GM23338 (cell line): ENCODE measurements at regions not wholly inside any gene's neighbourhood (a gene's known extent, or its start where the extent isn't known, plus 50 kb on each side); places are given as distances from the start of the nearest gene placed in this dataset.

Experiments used
- ATAC-seq: fragments of 200-7000 bp; cut with Tn5 transposase; 3 replicates; pipeline ENCODE4 v1.9.1; 2020
- DNase-seq: peaks from one replicate; pipeline ENCODE4 v3.0.0-alpha.2; 2015; ENCODE audit warnings: low spot score
- H2AFZ ChIP-seq: fragments of 200-600 bp; sonication (generic); 2 replicates; pipeline ENCODE4 v1.8.0; 2016; ENCODE audit warnings: antibody characterized with exemption, mild to moderate bottlenecking, moderate library complexity
- H3F3A ChIP-seq: fragments of 200-600 bp; sonication (generic); replicated peaks from 2 replicates; pipeline ENCODE4 v1.8.0; 2017; ENCODE audit warnings: antibody characterized with exemption, mixed run types, low read depth
- H3K27ac ChIP-seq: fragments of 200-600 bp; sonication (generic); 2 replicates; pipeline ENCODE4 v1.6.1; 2016; ENCODE audit warnings: low read depth
- H3K27me3 ChIP-seq: fragments of 200-600 bp; sonication (generic); 2 replicates; pipeline ENCODE4 v1.8.0; 2016; ENCODE audit warnings: mild to moderate bottlenecking, mixed run types, moderate library complexity; ENCODE audit not compliant: insufficient read depth
- H3K36me3 ChIP-seq: fragments of 200-600 bp; sonication (generic); 2 replicates; pipeline ENCODE4 v1.8.0; 2016; ENCODE audit warnings: mild to moderate bottlenecking; ENCODE audit not compliant: insufficient read depth
- H3K4me1 ChIP-seq: fragments of 200-600 bp; sonication (generic); 2 replicates; pipeline ENCODE4 v1.8.0; 2016; ENCODE audit warnings: mild to moderate bottlenecking, moderate library complexity; ENCODE audit not compliant: insufficient read depth
- H3K4me2 ChIP-seq: fragments of 200-600 bp; sonication (generic); 2 replicates; pipeline ENCODE4 v1.7.1; 2017; ENCODE audit warnings: mixed run types
- H3K4me3 ChIP-seq: fragments of 200-600 bp; sonication (generic); 2 replicates; pipeline ENCODE4 v1.6.1; 2016; ENCODE audit warnings: mixed run types
- H3K79me2 ChIP-seq: fragments of 200-600 bp; sonication (generic); replicated peaks from 2 replicates; pipeline ENCODE4 v1.8.0; 2017; ENCODE audit warnings: mild to moderate bottlenecking; ENCODE audit not compliant: insufficient read depth
- H3K9me2 ChIP-seq: fragments of 200-600 bp; sonication (generic); 2 replicates; pipeline ENCODE4 v1.8.0; 2017; ENCODE audit not compliant: insufficient read depth
- H4K20me1 ChIP-seq: fragments of 200-600 bp; sonication (generic); replicated peaks from 2 replicates; pipeline ENCODE4 v1.8.0; 2017; ENCODE audit warnings: mild to moderate bottlenecking; ENCODE audit not compliant: insufficient read depth
- H3K27ac Mint-ChIP-seq: 2 replicates; pipeline ENCODE4 v1.8.0; 2020; ENCODE audit warnings: inconsistent platforms, mild to moderate bottlenecking, moderate library complexity, mixed read lengths
- H3K27me3 Mint-ChIP-seq: 3 replicates; pipeline ENCODE4 v1.8.0; 2022; ENCODE audit warnings: low read depth, mild to moderate bottlenecking, moderate library complexity, mixed read lengths, inconsistent platforms; ENCODE audit not compliant: insufficient read depth, poor library complexity
- H3K36me3 Mint-ChIP-seq: 3 replicates; pipeline ENCODE4 v1.8.0; 2021; ENCODE audit warnings: low read depth, mild to moderate bottlenecking, inconsistent platforms, moderate library complexity, mixed read lengths
- H3K4me1 Mint-ChIP-seq: 3 replicates; pipeline ENCODE4 v1.8.0; 2020; ENCODE audit warnings: mild to moderate bottlenecking, inconsistent platforms, mixed read lengths
- H3K4me3 Mint-ChIP-seq: 3 replicates; pipeline ENCODE4 v1.8.0; 2021; ENCODE audit warnings: moderate library complexity, mild to moderate bottlenecking, inconsistent platforms, mixed read lengths
- H3K9me3 Mint-ChIP-seq: 3 replicates; pipeline ENCODE4 v1.8.0; 2020; ENCODE audit warnings: moderate library complexity, mild to moderate bottlenecking, inconsistent platforms, mixed read lengths
- CREB1 ChIP-seq: fragments of 250-450 bp; sonication (Bioruptor Pico); IDR thresholded peaks from 2 replicates; pipeline ENCODE4 v1.5.0; 2020; ENCODE audit warnings: low read depth, mild to moderate bottlenecking, moderate library complexity
- CTCF ChIP-seq, 2 experiments: fragments of 200-600 bp in 1 of 2; sonication (generic) in 1 of 2; conservative IDR thresholded peaks; 2 replicates each; pipeline versions ENCODE4 v1.5.1 to v1.6.1; 2016 to 2017; ENCODE audit warnings: antibody characterized with exemption in 2 of 2, low read depth in 2 of 2, mild to moderate bottlenecking in 2 of 2, moderate library complexity in 1 of 2
- ETS1 ChIP-seq: IDR thresholded peaks from 2 replicates; pipeline ENCODE4 v1.6.1; 2016; ENCODE audit warnings: antibody characterized with exemption
- EZH2phosphoT487 ChIP-seq: fragments of 200-600 bp; sonication (generic); IDR thresholded peaks from one replicate; pipeline ENCODE4 v1.8.1; 2018; ENCODE audit warnings: antibody characterized with exemption; ENCODE audit not compliant: unreplicated experiment
- JUNB ChIP-seq: IDR thresholded peaks from one replicate; pipeline ENCODE4 v1.6.1; 2016; ENCODE audit warnings: antibody characterized with exemption; ENCODE audit not compliant: unreplicated experiment
- NANOG ChIP-seq: IDR thresholded peaks from 2 replicates; pipeline ENCODE4 v1.6.1; 2016; ENCODE audit warnings: antibody characterized with exemption, borderline replicate concordance
- POLR2AphosphoS5 ChIP-seq: IDR thresholded peaks from 2 replicates; pipeline ENCODE4 v1.6.1; 2016; ENCODE audit warnings: antibody characterized with exemption, low read depth
- REST ChIP-seq: IDR thresholded peaks from one replicate; pipeline ENCODE4 v1.6.1; 2018; ENCODE audit warnings: antibody characterized with exemption; ENCODE audit not compliant: unreplicated experiment
- STAT1 ChIP-seq: IDR thresholded peaks from one replicate; pipeline ENCODE4 v1.6.1; 2016; ENCODE audit warnings: antibody characterized with exemption; ENCODE audit not compliant: unreplicated experiment
- ZNF114 ChIP-seq: fragments of 250-450 bp; sonication (Bioruptor Pico); IDR thresholded peaks from 2 replicates; pipeline ENCODE4 v1.5.0; 2020; ENCODE audit warnings: mild to moderate bottlenecking, moderate library complexity
- ZNF331 ChIP-seq: fragments of 250-450 bp; sonication (Bioruptor Pico); IDR thresholded peaks from 2 replicates; pipeline ENCODE4 v1.5.0; 2020; ENCODE audit warnings: low read depth, mild to moderate bottlenecking, moderate library complexity

- TF ChIP-seq ZNF331 (CRISPR knock-in tag), result no peak
- no peak for TF ChIP-seq STAT1
- no peak for TF ChIP-seq CREB1 (CRISPR knock-in tag)
- no peak for TF ChIP-seq POLR2AphosphoS5
- no peak for TF ChIP-seq ETS1
- no peak for TF ChIP-seq EZH2phosphoT487
- no peak for TF ChIP-seq NANOG
Measured at GRCh38 chr2:45329045-45329677, 281.9 kb downstream of the SRBD1 start (continued).

- H3K27me3 ChIP-seq, result no peaks in the 10 kb centered on the region
- no peak overlapping the region for H3K4me3 ChIP-seq
- ATAC-seq, result no peak
- H3K4me2 ChIP-seq, result no peak overlapping the region
- no peak overlapping the region for H3K27ac Mint-ChIP-seq
- H3K9me3 Mint-ChIP-seq, result peaks cover 9% of the 10 kb centered on the region
- H3F3A ChIP-seq, result no peaks in the 10 kb centered on the region
- H3K4me1 Mint-ChIP-seq, result peaks cover 14% of the 10 kb centered on the region
- no peaks in the 10 kb centered on the region; the same call in 1 of the 2 replicates for H3K36me3 ChIP-seq
- H3K36me3 Mint-ChIP-seq, result peaks cover 6% of the 10 kb centered on the region
- H3K79me2 ChIP-seq, result no peaks in the 10 kb centered on the region
- H4K20me1 ChIP-seq, result no peaks in the 10 kb centered on the region
- H3K4me3 Mint-ChIP-seq, result no peak overlapping the region
- H3K4me1 ChIP-seq, result no peaks in the 10 kb centered on the region; the same call in 1 of the 2 replicates
- peaks cover 4% of the 10 kb centered on the region for H3K27me3 Mint-ChIP-seq
- H3K27ac ChIP-seq, result no peak overlapping the region
- H3K9me2 ChIP-seq, result peaks cover 16% of the 10 kb centered on the region
- no peak overlapping the region for H2AFZ ChIP-seq
- DNase-seq, result no peak
- TF ChIP-seq EZH2phosphoT487 (no peak), ZNF331 (CRISPR knock-in tag) (no peak), CTCF (conservative IDR thresholded peaks at IDR 0.05; ENCODE audit: low read depth in 2 of 2) (no peak), REST (no peak), STAT1 (no peak), ZNF114 (no peak), NANOG (no peak), JUNB (no peak), ETS1 (no peak)
Measured at GRCh38 chr2:45328264-45328870, 282.7 kb downstream of the SRBD1 start.
